IMR-90 (cell line): ENCODE measurements at regions not wholly inside any gene's neighbourhood (a gene's known extent, or its start where the extent isn't known, plus 50 kb on each side); places are given as distances from the start of the nearest gene placed in this dataset.

Experiments
- CEBPB ChIP-seq: IDR thresholded peaks from 2 replicates; pipeline ENCODE4 v1.6.1; 2012; ENCODE audit warnings: low read depth, low read length, improper control_type of control experiment
- FOS ChIP-seq: fragments of 150-350 bp; IDR thresholded peaks from 2 replicates; pipeline ENCODE4 v1.6.1; 2016; ENCODE audit warnings: low read depth, low read length
- MXI1 ChIP-seq: IDR thresholded peaks from 2 replicates; pipeline ENCODE4 v1.6.1; 2012; ENCODE audit warnings: low read depth, mild to moderate bottlenecking, low read length, moderate library complexity, borderline replicate concordance
- RFX5 ChIP-seq: IDR thresholded peaks from 2 replicates; pipeline ENCODE4 v1.8.0; 2012; ENCODE audit warnings: low read depth, mild to moderate bottlenecking, low read length, moderate library complexity
- SMC3 ChIP-seq: fragments of 150-350 bp; IDR thresholded peaks from 2 replicates; pipeline ENCODE4 v1.6.1; 2016; ENCODE audit warnings: low read depth, mild to moderate bottlenecking, antibody characterized with exemption, low read length, moderate library complexity
- TF ChIP-seq, protein P1 (sequence below): conservative IDR thresholded peaks from 2 replicates; pipeline ENCODE4 v1.5.1; 2012; ENCODE audit warnings: mild to moderate bottlenecking, low read depth, low read length, improper control_type of control experiment
- TF ChIP-seq, protein P2 (sequence below): fragments of 150-350 bp; IDR thresholded peaks from 2 replicates; pipeline ENCODE4 v1.6.1; 2017; ENCODE audit warnings: mild to moderate bottlenecking, antibody characterized with exemption, low read length, low read depth
- TF ChIP-seq, protein P3 (sequence below): fragments of 150-350 bp; IDR thresholded peaks from 2 replicates; pipeline ENCODE4 v1.6.1; 2016; ENCODE audit warnings: low read depth, mild to moderate bottlenecking, low read length, moderate library complexity, borderline replicate concordance

DNA sequence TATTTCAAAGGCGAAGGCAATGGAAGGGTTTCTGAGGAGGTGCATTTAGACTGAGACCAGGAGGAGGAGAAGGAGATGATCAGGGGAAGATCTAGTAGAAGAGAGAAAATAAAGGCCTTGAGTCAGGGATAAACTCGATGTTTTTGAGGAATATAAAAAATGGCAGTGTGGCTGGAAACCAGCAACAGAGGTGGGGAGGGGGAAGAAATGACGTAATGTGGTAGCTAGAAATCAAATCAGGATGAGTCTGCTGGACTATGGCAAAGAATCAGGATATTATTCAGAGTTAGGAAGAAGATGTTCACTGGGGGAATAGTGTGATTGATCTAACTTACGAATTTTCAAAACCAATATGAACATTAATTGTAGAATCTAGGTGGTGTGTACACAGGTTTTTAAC is 1673.9 kb upstream of the WWC1 start:
- TF ChIP-seq, protein P1, sequence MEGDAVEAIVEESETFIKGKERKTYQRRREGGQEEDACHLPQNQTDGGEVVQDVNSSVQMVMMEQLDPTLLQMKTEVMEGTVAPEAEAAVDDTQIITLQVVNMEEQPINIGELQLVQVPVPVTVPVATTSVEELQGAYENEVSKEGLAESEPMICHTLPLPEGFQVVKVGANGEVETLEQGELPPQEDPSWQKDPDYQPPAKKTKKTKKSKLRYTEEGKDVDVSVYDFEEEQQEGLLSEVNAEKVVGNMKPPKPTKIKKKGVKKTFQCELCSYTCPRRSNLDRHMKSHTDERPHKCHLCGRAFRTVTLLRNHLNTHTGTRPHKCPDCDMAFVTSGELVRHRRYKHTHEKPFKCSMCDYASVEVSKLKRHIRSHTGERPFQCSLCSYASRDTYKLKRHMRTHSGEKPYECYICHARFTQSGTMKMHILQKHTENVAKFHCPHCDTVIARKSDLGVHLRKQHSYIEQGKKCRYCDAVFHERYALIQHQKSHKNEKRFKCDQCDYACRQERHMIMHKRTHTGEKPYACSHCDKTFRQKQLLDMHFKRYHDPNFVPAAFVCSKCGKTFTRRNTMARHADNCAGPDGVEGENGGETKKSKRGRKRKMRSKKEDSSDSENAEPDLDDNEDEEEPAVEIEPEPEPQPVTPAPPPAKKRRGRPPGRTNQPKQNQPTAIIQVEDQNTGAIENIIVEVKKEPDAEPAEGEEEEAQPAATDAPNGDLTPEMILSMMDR = no peak
- TF ChIP-seq SMC3 (no peak), FOS (no peak), CEBPB (no peak), RFX5 (no peak), MXI1 (no peak)
- TF ChIP-seq, protein P2, sequence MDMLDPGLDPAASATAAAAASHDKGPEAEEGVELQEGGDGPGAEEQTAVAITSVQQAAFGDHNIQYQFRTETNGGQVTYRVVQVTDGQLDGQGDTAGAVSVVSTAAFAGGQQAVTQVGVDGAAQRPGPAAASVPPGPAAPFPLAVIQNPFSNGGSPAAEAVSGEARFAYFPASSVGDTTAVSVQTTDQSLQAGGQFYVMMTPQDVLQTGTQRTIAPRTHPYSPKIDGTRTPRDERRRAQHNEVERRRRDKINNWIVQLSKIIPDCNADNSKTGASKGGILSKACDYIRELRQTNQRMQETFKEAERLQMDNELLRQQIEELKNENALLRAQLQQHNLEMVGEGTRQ = no peak
- TF ChIP-seq, protein P3, sequence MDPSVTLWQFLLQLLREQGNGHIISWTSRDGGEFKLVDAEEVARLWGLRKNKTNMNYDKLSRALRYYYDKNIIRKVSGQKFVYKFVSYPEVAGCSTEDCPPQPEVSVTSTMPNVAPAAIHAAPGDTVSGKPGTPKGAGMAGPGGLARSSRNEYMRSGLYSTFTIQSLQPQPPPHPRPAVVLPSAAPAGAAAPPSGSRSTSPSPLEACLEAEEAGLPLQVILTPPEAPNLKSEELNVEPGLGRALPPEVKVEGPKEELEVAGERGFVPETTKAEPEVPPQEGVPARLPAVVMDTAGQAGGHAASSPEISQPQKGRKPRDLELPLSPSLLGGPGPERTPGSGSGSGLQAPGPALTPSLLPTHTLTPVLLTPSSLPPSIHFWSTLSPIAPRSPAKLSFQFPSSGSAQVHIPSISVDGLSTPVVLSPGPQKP = no peak
